Stimulated activated naive CD8-positive, alpha-beta T cell treated with anti-CD3 and anti-CD28 coated beads, Interleukin-15, amount 100 ng/mL, for 72 hours (primary cell): ENCODE measurements at regions not wholly inside any gene's neighbourhood (a gene's known extent, or its start where the extent isn't known, plus 50 kb on each side); places are given as distances from the start of the nearest gene placed in this dataset.
"Not testable (repeated sequence)": the region's sequence is repeated elsewhere in the genome, so short reads cannot be mapped to it uniquely, and the experiment has no call there.

Experiments
- ATAC-seq: fragments of 150-1000 bp; cut with Tn5 transposase; 2 replicates; pipeline ENCODE4 v1.10.0; 2021; ENCODE audit warnings: mild to moderate bottlenecking, moderate library complexity
- DNase-seq, 2 donors: peaks; one replicate each; pipeline ENCODE4 v3.0.0; 2021 to 2022
- H3K27ac Mint-ChIP-seq, 2 donors: one replicate each; pipeline ENCODE4 v1.8.0; 2022; ENCODE audit warnings: mild to moderate bottlenecking in 2 of 2, mixed read lengths in 2 of 2, moderate library complexity in 2 of 2
- H3K27me3 Mint-ChIP-seq: one replicate; pipeline ENCODE4 v1.8.0; 2022; ENCODE audit warnings: mixed read lengths
- H3K4me1 Mint-ChIP-seq: one replicate; pipeline ENCODE4 v1.8.0; 2022; ENCODE audit warnings: mild to moderate bottlenecking, mixed read lengths
- H3K4me3 Mint-ChIP-seq, 2 donors: one replicate each; pipeline ENCODE4 v1.8.0; 2022; ENCODE audit warnings: mild to moderate bottlenecking in 2 of 2, mixed read lengths in 2 of 2, moderate library complexity in 1 of 2
- H3K9me3 Mint-ChIP-seq, 2 donors: one replicate each; pipeline ENCODE4 v1.8.0; 2022; ENCODE audit warnings: mixed read lengths in 2 of 2

- not testable (repeated sequence) for H3K9me3 Mint-ChIP-seq, H3K27ac Mint-ChIP-seq, H3K4me3 Mint-ChIP-seq, DNase-seq, ATAC-seq, H3K27me3 Mint-ChIP-seq
- H3K4me1 Mint-ChIP-seq: peaks cover 14% of the 10 kb centered on the region
These were observed 166.1 kb upstream of the CCZ1B start for GRCh38 chr7:6992133-6992532.

- not testable (repeated sequence) for H3K27me3 Mint-ChIP-seq, ATAC-seq, H3K9me3 Mint-ChIP-seq, H3K4me3 Mint-ChIP-seq, H3K27ac Mint-ChIP-seq, DNase-seq
- peaks cover 14% of the 10 kb centered on the region for H3K4me1 Mint-ChIP-seq
These were observed 169.0 kb upstream of the CCZ1B start for GRCh38 chr7:6995026-6995425.

- H3K4me1 Mint-ChIP-seq: peaks cover 11% of the 10 kb centered on the region
- not testable (repeated sequence) for H3K9me3 Mint-ChIP-seq, H3K27ac Mint-ChIP-seq, H3K27me3 Mint-ChIP-seq, ATAC-seq, DNase-seq, H3K4me3 Mint-ChIP-seq
These were observed 169.6 kb upstream of the CCZ1B start for GRCh38 chr7:6995493-6996289.

GRCh38 chr7:6999067-6999666, 173.1 kb upstream of the CCZ1B start:
- H3K4me1 Mint-ChIP-seq, ATAC-seq, H3K4me3 Mint-ChIP-seq, DNase-seq, H3K9me3 Mint-ChIP-seq, H3K27ac Mint-ChIP-seq: not testable (repeated sequence)
- H3K27me3 Mint-ChIP-seq: peaks cover 13% of the 10 kb centered on the region

GRCh38 chr7:7002418-7003062, 176.5 kb upstream of the CCZ1B start:
- no peak overlapping the region for H3K4me3 Mint-ChIP-seq
- ATAC-seq (no peak), DNase-seq (no peak)
- peaks cover 0 to 10% of the 10 kb centered on the region in 2 donors for H3K9me3 Mint-ChIP-seq
- H3K27ac Mint-ChIP-seq: no peak overlapping the region
- peaks cover 13% of the 10 kb centered on the region for H3K27me3 Mint-ChIP-seq
- no peaks in the 10 kb centered on the region for H3K4me1 Mint-ChIP-seq

- no peaks in the 10 kb centered on the region for H3K4me1 Mint-ChIP-seq
- peaks cover 2 to 12% of the 10 kb centered on the region in 2 donors for H3K9me3 Mint-ChIP-seq
- no peak overlapping the region for H3K4me3 Mint-ChIP-seq
- peaks cover 30% of the 10 kb centered on the region for H3K27me3 Mint-ChIP-seq
- no peak overlapping the region for H3K27ac Mint-ChIP-seq
- no peak for ATAC-seq
- DNase-seq: no peak
These were observed 177.0 kb upstream of the C1GALT1 start for GRCh38 chr7:7005303-7005702.

GRCh38 chr7:7005949-7006348, 176.4 kb upstream of the C1GALT1 start:
- ATAC-seq, H3K4me3 Mint-ChIP-seq, H3K27ac Mint-ChIP-seq, DNase-seq, H3K4me1 Mint-ChIP-seq: not testable (repeated sequence)
- peaks cover 27% of the 10 kb centered on the region for H3K27me3 Mint-ChIP-seq
- peaks cover 5 to 16% of the 10 kb centered on the region in 2 donors for H3K9me3 Mint-ChIP-seq

GRCh38 chr7:7011241-7011640, 171.1 kb upstream of the C1GALT1 start:
- not testable (repeated sequence) for DNase-seq, H3K4me1 Mint-ChIP-seq, H3K27ac Mint-ChIP-seq, H3K4me3 Mint-ChIP-seq, ATAC-seq
- peaks cover 5 to 16% of the 10 kb centered on the region in 2 donors for H3K9me3 Mint-ChIP-seq
- peaks cover 42% of the 10 kb centered on the region for H3K27me3 Mint-ChIP-seq

GRCh38 chr7:7011751-7012150, 170.6 kb upstream of the C1GALT1 start:
- DNase-seq: not testable (repeated sequence)

GRCh38 chr7:7014827-7015595, 167.3 kb upstream of the C1GALT1 start:
- DNase-seq (no peak), ATAC-seq (no peak)
- Mint-ChIP-seq H3K4me3 (no peak overlapping the region), H3K27me3 (peaks cover 25% of the 10 kb centered on the region), H3K4me1 (no peaks in the 10 kb centered on the region), H3K27ac (no peak overlapping the region), H3K9me3 (peaks cover 4 to 5% of the 10 kb centered on the region in 2 donors)

More at GRCh38 chr7:7011751-7012150, 170.6 kb upstream of the C1GALT1 start:
- Mint-ChIP-seq H3K9me3 (peaks cover 5 to 16% of the 10 kb centered on the region in 2 donors), H3K27me3 (peaks cover 42% of the 10 kb centered on the region)
- not testable (repeated sequence) for H3K4me3 Mint-ChIP-seq, ATAC-seq, H3K27ac Mint-ChIP-seq, H3K4me1 Mint-ChIP-seq

GRCh38 chr7:7017707-7018280, 164.6 kb upstream of the C1GALT1 start:
- ATAC-seq: no peak
- no peak overlapping the region for H3K4me3 Mint-ChIP-seq
- H3K27ac Mint-ChIP-seq: no peak overlapping the region
- no peaks in the 10 kb centered on the region for H3K9me3 Mint-ChIP-seq
- H3K4me1 Mint-ChIP-seq: no peaks in the 10 kb centered on the region
- H3K27me3 Mint-ChIP-seq: peaks cover 14% of the 10 kb centered on the region
- DNase-seq: no peak

GRCh38 chr7:7018290-7018689, 164.1 kb upstream of the C1GALT1 start:
- Mint-ChIP-seq H3K4me1 (no peaks in the 10 kb centered on the region), H3K9me3 (no peaks in the 10 kb centered on the region), H3K4me3 (no peak overlapping the region), H3K27ac (no peak overlapping the region), H3K27me3 (peaks cover 9% of the 10 kb centered on the region)
- ATAC-seq (no peak), DNase-seq (no peak)

- Mint-ChIP-seq H3K9me3 (no peaks in the 10 kb centered on the region), H3K4me1 (no peaks in the 10 kb centered on the region), H3K27me3 (peaks cover 8% of the 10 kb centered on the region), H3K27ac (no peak overlapping the region), H3K4me3 (no peak overlapping the region)
- ATAC-seq: no peak
- no peak for DNase-seq
These were observed 150.1 kb upstream of the C1GALT1 start for GRCh38 chr7:7032221-7032620.

GRCh38 chr7:7035851-7036250, 146.5 kb upstream of the C1GALT1 start:
- no peak for ATAC-seq
- Mint-ChIP-seq H3K27me3 (peaks cover 8% of the 10 kb centered on the region), H3K4me1 (no peaks in the 10 kb centered on the region), H3K9me3 (peaks cover 0 to 10% of the 10 kb centered on the region in 2 donors), H3K27ac (no peak overlapping the region), H3K4me3 (no peak overlapping the region)
- DNase-seq: no peak

GRCh38 chr7:7042286-7042893, 140.0 kb upstream of the C1GALT1 start:
- H3K9me3 Mint-ChIP-seq, H3K4me1 Mint-ChIP-seq, H3K4me3 Mint-ChIP-seq, DNase-seq, H3K27ac Mint-ChIP-seq, H3K27me3 Mint-ChIP-seq, ATAC-seq: not testable (repeated sequence)
